ENCODE measurements at regions not wholly inside any gene's neighbourhood (a gene's known extent, or its start where the extent isn't known, plus 50 kb on each side); places are given as distances from the start of the nearest gene placed in this dataset.
"Not testable (repeated sequence)": the region's sequence is repeated elsewhere in the genome, so short reads cannot be mapped to it uniquely, and the experiment has no call there.

- DNase-seq (ENCODE audit: low read depth in 4 of 4, low spot score in 2 of 4) = no peak
Observed at GRCh38 chr2:215722986-215723630, 287.2 kb upstream of the FN1 start.

- DNase-seq (ENCODE audit: low read depth in 4 of 4, low spot score in 2 of 4) = no peak
Observed at GRCh38 chr2:215722125-215722524, 286.3 kb upstream of the FN1 start.

GRCh38 chr2:215721515-215721914 lies 285.6 kb upstream of the FN1 start:
- DNase-seq (ENCODE audit: low read depth in 4 of 4, low spot score in 2 of 4) = not testable (repeated sequence)

DNA sequence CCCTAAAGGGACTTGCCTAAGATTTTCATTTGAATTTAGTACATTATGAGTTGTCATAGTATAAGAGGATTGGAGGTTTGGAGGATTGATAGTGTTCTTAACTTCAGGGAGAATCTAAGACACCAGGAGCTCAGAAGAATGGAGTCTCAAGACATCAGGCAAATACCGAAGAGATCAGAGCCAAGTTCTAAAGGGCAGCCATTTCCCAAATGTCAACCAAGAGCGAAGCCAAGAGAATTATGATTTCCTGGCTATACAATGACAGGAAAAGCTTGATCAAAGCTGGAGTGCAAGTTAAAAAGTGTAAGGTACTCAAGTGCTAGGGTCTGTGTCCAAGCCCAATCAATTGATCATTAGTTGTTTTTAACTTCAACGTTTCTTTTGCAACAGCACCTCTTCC lies 283.0 kb upstream of the FN1 start:
- DNase-seq (ENCODE audit: low read depth in 4 of 4, low spot score in 2 of 4) = no peak

- DNase-seq (ENCODE audit: low read depth in 4 of 4, low spot score in 2 of 4) = no peak
Observed at GRCh38 chr2:215718436-215718835, 282.6 kb upstream of the FN1 start.

- DNase-seq (ENCODE audit: low read depth in 4 of 4, low spot score in 2 of 4) = no peak
Observed at GRCh38 chr2:215717501-215718381, 281.9 kb upstream of the FN1 start.

DNA sequence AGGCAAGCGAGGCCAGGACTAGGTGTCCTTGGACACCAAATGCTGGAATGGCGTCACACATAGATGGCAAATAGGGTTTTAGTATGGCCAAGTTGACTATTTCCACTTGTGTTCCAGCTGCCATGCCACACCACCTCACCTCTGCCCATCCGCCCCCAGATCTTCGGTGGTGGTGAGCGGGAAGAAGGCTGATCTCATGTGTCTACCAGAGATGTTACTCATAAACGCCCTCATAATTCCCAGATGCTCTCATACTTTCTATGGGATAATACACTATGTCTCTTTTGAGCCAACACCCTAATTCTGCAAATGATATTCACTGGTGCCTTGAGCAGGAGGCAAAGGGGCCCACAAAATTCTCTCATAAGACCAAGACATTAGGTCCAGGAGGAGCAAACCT lies 281.1 kb upstream of the FN1 start:
- no peak for DNase-seq (ENCODE audit: low read depth in 4 of 4, low spot score in 2 of 4)

- no peak for DNase-seq (ENCODE audit: low read depth in 4 of 4, low spot score in 2 of 4)
Observed at GRCh38 chr2:215712871-215713790, 277.3 kb upstream of the FN1 start.

DNA sequence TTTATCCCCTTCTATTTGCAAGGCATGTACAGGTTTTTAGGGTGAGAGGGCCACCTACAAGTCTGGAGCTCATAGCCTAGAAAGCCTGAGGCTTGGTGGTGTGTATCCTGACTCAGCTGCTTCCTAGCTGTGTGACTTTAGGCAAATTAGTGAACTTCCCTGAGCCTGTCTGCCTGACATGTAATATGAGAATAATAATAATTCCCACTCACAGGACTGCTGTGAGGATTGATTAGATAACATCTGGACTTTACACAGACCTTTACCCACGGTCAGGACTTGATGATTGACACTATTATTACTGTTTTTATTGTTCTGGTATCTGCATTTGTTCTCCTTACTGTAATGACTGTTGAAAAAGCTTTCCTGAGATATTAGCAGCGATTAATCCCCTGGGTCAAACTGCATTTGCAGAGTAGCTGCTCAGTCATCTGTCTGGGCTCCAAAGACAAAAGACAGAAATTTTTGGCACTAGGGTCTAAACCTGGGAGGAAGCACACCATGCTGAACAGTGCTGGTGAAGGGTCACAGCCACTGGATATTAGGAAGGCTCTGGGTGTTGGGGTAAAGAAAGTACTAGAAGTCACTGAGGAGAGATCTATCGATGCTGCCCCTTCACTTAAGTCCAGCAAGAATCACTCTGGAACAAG lies 276.5 kb upstream of the FN1 start:
- no peak for DNase-seq (ENCODE audit: low read depth in 4 of 4, low spot score in 2 of 4)

- no peak for DNase-seq (ENCODE audit: low read depth in 4 of 4, low spot score in 2 of 4)
Observed at GRCh38 chr2:215711471-215712034, 275.7 kb upstream of the FN1 start.

DNA sequence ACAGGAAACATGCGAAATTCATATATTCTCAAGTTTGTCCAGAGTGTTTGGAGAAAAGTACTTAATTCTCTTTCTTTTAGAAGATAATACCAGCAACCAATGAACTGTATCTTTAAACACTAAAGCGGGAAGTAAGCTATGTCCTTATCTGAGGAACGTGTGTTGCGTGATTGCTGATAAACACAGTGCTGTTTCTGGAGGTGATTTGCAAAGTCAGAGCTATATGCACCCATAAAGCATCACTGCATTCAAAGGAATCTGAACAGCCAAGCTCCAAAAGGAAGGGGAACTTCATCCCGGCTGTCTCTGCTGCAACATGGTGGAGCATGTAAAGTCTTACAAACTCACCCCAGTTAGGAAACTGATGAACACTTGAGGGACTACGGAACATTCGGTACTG lies 271.7 kb upstream of the FN1 start:
- no peak for DNase-seq (ENCODE audit: low read depth in 4 of 4, low spot score in 2 of 4)

- DNase-seq (ENCODE audit: low read depth in 4 of 4, low spot score in 2 of 4) = no peak
Observed at GRCh38 chr2:215705771-215706361, 270.0 kb upstream of the FN1 start.

DNA sequence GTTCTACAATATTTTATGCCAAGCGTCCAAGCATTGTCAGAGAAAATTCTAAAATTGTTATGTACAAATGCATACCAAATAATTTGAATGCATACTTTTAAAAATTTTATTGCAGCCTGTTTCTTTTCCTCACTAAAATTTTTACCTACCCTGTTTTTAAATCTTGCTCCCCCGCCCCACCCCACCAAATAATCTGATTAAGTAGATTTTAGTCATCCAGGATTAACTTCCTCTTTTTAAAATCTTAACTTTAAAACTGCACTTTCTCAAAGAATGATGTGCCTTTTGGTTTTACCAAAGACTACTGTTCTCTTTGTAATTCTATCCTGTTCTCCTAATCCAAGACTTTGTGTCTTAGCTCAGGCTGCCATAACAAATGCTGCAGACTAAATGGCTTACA lies 269.4 kb upstream of the FN1 start:
- no peak for DNase-seq (ENCODE audit: low read depth in 4 of 4, low spot score in 2 of 4)

DNA sequence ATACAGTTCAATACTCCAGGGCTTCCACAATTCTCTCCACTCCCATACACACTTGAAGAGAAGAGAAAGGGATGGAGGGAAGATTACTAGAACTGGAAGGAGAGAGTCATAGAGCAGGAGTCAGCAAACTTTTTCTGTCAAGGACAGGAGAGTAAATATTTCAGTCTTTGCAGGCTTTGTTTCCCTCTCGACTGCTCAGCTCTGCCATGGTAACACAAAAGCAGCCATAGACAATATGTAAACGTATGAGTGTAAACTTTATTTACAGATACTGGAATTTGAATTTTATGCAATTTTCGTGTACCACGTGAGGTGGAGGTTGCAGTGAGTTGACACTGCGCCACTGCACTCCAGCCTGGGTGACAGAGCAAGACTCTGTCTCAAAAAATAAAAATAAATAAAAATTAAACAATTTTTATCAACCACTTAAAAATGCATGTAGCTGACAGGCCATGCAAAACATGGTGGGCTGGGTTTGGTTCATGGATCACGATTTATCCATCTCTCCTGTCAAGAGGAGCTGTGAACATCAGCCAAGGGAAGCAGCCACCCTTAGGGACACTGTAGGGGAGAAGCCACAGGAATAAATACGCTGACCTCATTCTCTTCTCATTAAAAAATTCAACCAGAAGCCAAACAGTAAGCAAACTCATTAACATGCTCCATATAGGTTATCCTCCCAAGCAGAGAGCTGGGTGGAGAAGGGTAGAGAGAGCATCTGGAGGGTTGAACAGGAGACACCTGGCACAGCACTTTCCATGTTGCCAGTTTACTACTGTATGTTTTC lies 266.4 kb upstream of the FN1 start:
- DNase-seq (ENCODE audit: low read depth in 4 of 4, low spot score in 2 of 4) = no peak

DNA sequence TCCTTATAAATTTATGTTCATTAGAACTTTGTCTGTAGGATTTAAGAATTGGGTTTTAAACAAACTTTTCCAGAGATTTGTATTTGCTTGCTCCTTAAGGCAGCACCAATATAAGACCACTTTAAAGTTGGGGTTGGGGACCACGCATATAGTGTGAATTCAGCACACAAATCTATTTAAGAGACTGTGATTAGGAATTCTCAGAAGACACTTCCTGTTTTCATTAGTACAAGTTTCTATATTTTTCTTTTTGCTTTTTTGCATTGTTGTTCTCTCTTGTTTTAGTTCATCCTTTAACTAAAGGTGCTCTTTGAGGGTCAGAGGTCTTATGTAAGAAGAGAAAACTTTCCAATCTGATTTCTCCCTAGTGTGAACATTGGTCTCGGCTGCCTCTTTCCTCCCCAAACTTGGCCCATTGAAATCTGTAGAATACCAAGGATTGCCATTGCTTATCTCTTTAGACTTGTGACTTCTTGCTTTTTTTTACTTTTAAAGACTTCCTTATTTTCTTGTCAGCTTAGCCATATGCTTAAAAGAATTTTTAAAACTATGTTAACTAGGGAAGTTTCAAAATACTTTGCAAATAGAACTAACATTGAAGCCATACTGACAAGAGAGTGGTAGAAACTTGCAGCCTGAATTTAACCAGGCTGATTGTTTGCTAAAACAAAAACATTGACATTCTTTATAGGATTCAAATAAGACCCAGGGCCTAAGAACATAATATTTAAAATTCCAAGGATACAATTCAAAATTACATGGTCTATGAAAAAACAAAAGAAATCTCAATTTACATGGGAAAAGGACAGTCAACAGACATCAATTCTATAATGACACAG lies 264.1 kb upstream of the FN1 start:
- no peak for DNase-seq (ENCODE audit: low read depth in 4 of 4, low spot score in 2 of 4)

- DNase-seq (ENCODE audit: low read depth in 4 of 4, low spot score in 2 of 4) = no peak
Observed at GRCh38 chr2:215699018-215699417, 263.1 kb upstream of the FN1 start.

GRCh38 chr2:215698566-215698965 lies 262.7 kb upstream of the FN1 start:
- no peak for DNase-seq (ENCODE audit: low read depth in 4 of 4, low spot score in 2 of 4)

- no peak for DNase-seq (ENCODE audit: low read depth in 4 of 4, low spot score in 2 of 4)
Observed at GRCh38 chr2:215697496-215697895, 261.6 kb upstream of the FN1 start.

Data from left renal cortex interstitium (tissue), 4 donors.